ENCODE measurements at regions not wholly inside any gene's neighbourhood (a gene's known extent, or its start where the extent isn't known, plus 50 kb on each side); places are given as distances from the start of the nearest gene placed in this dataset.
"Not testable (repeated sequence)": the region's sequence is repeated elsewhere in the genome, so short reads cannot be mapped to it uniquely, and the experiment has no call there.

DNA sequence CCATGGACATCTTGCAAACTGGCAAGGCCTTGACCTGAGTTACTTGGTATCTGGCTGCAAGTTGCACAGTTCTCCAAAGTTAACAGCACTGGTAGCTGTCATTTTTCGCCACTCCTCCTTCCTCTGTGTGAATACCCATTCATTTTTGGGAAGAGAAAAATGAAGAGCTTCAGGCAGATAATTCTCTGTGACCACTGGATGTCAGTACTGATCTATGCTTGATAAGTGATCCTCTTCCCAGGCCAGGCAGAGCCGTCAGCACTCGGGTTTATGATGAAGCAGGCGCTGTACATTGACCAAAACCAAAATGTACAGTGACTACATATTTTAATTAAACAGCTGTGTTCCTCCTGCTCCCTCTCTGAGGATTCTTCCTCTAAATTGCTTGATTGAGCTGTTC is 55.9 kb upstream of the PDZD8 start:
- no peaks in the 10 kb centered on the region for H3K9me3 ChIP-seq (ENCODE audit: control insufficient read depth in 1 of 2, insufficient read depth in 1 of 2, low read length in 2 of 2)
- intact Hi-C loops (cut with DNase I, micrococcal nuclease): no loop called here

DNA sequence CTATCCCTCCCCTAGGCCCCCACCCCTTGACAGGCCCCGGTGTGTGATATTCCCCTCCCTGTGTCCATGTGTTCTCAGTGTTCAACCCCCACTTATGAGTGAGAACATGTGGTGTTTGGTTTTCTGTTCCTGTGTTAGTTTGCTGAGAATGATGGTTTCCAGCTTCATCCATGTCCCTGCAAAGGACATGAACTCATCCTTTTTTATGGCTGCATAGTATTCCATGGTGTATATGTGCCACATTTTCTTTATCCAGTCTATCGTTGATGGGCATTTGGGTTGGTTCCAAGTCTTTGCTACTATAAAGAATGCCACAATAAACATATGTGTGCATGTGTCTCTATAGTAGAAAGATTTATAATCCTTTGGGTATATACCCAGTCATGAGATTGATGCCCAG is 55.3 kb upstream of the PDZD8 start:
- CTCF ChIA-PET; ATAC-seq (ENCODE audit: poor library complexity); H3K4me3 Mint-ChIP-seq: not testable (repeated sequence)

More for the DNA sequence above, 55.9 kb upstream of the PDZD8 start:
- H3K36me3 Mint-ChIP-seq (ENCODE audit: low read depth): no peaks in the 10 kb centered on the region
- ATAC-seq (ENCODE audit: poor library complexity) (no peak), DNase-seq (no peak)
- H3K9me3 Mint-ChIP-seq: no peaks in the 10 kb centered on the region
- Histone ChIP-seq H3K4me3 (ENCODE audit: low read length) (no peak overlapping the region), H3K27ac (ENCODE audit: low read depth in 1 of 2, low read length in 2 of 2) (no peak overlapping the region), H3K27me3 (ENCODE audit: control insufficient read depth in 1 of 2, insufficient read depth in 2 of 2, low read length in 2 of 2) (no peaks in the 10 kb centered on the region), H3K4me1 (ENCODE audit: insufficient read depth, low read length) (no peaks in the 10 kb centered on the region), H3K36me3 (ENCODE audit: insufficient read depth, low read length) (no peaks in the 10 kb centered on the region)
- no peak overlapping the region for H3K4me3 Mint-ChIP-seq
- CTCF ChIA-PET: no interaction called here
- POLR2A ChIA-PET: no interaction called here
- H3K4me1 Mint-ChIP-seq (ENCODE audit: low read depth): no peaks in the 10 kb centered on the region
- TF ChIP-seq, protein P1, sequence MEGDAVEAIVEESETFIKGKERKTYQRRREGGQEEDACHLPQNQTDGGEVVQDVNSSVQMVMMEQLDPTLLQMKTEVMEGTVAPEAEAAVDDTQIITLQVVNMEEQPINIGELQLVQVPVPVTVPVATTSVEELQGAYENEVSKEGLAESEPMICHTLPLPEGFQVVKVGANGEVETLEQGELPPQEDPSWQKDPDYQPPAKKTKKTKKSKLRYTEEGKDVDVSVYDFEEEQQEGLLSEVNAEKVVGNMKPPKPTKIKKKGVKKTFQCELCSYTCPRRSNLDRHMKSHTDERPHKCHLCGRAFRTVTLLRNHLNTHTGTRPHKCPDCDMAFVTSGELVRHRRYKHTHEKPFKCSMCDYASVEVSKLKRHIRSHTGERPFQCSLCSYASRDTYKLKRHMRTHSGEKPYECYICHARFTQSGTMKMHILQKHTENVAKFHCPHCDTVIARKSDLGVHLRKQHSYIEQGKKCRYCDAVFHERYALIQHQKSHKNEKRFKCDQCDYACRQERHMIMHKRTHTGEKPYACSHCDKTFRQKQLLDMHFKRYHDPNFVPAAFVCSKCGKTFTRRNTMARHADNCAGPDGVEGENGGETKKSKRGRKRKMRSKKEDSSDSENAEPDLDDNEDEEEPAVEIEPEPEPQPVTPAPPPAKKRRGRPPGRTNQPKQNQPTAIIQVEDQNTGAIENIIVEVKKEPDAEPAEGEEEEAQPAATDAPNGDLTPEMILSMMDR (IDR thresholded peaks at IDR 0.05): no peak
- peaks cover 31% of the 10 kb centered on the region for H3K27me3 Mint-ChIP-seq
- no peak overlapping the region for H3K27ac Mint-ChIP-seq

DNA sequence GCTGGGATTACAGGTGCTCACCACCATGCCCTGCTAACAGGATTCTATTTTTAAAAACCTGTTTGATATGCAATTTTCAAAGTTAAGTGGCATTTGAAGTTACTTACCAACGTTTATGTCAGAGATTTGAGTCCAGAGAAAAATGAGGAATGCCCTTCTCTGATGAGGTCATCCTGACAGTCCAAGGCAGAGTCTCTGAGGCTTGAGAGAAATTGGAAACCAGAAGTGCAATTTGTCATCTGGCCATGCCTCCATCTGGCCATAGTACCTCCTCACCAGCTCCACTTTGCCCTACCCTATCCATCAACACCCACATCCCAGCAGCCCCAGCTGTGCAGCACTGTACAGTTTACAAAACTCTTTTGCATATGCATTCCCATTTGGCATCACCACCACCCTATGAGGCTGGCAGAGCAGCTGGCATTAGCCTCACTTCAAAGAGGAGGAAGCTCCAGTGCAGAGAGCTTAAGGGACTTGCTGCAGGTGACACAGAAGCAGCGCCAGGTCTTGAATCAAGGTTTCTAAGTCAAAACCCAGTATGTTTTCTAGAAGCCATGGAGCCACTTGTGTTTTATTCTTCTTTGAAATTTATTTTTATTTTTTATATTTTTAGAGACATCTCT is 54.5 kb upstream of the PDZD8 start:
- intact Hi-C loops (cut with DNase I, micrococcal nuclease): loop anchor here in 1 of 2 experiments (5.0 kb wide), 1 partner anchor 212 kb away; no protein-coding TSS in a partner anchor
- no peaks in the 10 kb centered on the region for H3K36me3 Mint-ChIP-seq (ENCODE audit: low read depth)
- peaks cover 23% of the 10 kb centered on the region for H3K27me3 Mint-ChIP-seq
- ChIA-PET POLR2A (no interaction called here), CTCF (no interaction called here)
- no peaks in the 10 kb centered on the region for H3K4me1 Mint-ChIP-seq (ENCODE audit: low read depth)
- no peaks in the 10 kb centered on the region for H3K36me3 ChIP-seq (ENCODE audit: insufficient read depth, low read length)
- no peak overlapping the region for H3K27ac Mint-ChIP-seq
- ATAC-seq (ENCODE audit: poor library complexity) (no peak), DNase-seq (no peak)
- no peak overlapping the region for H3K27ac ChIP-seq (ENCODE audit: low read depth in 1 of 2, low read length in 2 of 2)
- no peak overlapping the region for H3K4me3 Mint-ChIP-seq
- H3K9me3 ChIP-seq (ENCODE audit: control insufficient read depth in 1 of 2, insufficient read depth in 1 of 2, low read length in 2 of 2): no peaks in the 10 kb centered on the region
- H3K4me3 ChIP-seq (ENCODE audit: low read length): no peak overlapping the region
- TF ChIP-seq, protein P1 (IDR thresholded peaks at IDR 0.05): no peak
- H3K9me3 Mint-ChIP-seq: no peaks in the 10 kb centered on the region
- no peaks in the 10 kb centered on the region for H3K4me1 ChIP-seq (ENCODE audit: insufficient read depth, low read length)
- no peaks in the 10 kb centered on the region for H3K27me3 ChIP-seq (ENCODE audit: control insufficient read depth in 1 of 2, insufficient read depth in 2 of 2, low read length in 2 of 2)

More for the DNA sequence above, 55.3 kb upstream of the PDZD8 start:
- H3K27me3 Mint-ChIP-seq: peaks cover 31% of the 10 kb centered on the region
- H3K36me3 ChIP-seq (ENCODE audit: insufficient read depth, low read length); H3K9me3 ChIP-seq (ENCODE audit: control insufficient read depth in 1 of 2, insufficient read depth in 1 of 2, low read length in 2 of 2); H3K27ac ChIP-seq (ENCODE audit: low read depth in 1 of 2, low read length in 2 of 2); H3K27ac Mint-ChIP-seq; intact Hi-C loops (cut with DNase I, micrococcal nuclease); H3K27me3 ChIP-seq (ENCODE audit: control insufficient read depth in 1 of 2, insufficient read depth in 2 of 2, low read length in 2 of 2); H3K9me3 Mint-ChIP-seq; H3K4me1 ChIP-seq (ENCODE audit: insufficient read depth, low read length); POLR2A ChIA-PET; H3K4me3 ChIP-seq (ENCODE audit: low read length); H3K36me3 Mint-ChIP-seq (ENCODE audit: low read depth); H3K4me1 Mint-ChIP-seq (ENCODE audit: low read depth); DNase-seq: not testable (repeated sequence)

DNA sequence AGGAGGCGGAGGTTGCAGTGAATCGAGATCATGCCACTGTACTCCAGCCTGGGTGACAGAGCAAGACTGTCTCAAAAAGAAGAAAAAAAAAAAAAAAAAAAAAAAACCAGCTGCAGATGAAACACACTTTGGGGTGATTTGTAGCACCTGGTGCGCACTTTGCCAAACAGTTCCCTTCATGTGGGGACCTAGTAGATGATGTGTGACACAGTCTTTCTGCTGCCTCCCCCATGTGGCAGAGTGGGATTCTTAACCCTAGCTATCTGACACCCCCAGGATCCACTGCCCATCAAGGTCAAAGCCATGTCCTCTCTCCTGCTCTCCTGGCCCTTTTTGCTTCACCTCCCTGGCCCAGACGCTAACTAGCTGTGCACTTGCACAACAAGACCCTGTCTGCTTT is 52.1 kb upstream of the PDZD8 start:
- intact Hi-C loops (cut with DNase I, micrococcal nuclease): loop anchor here in 1 of 2 experiments (5.0 kb wide), 1 partner anchor 210 kb away; no protein-coding TSS in a partner anchor
- TF ChIP-seq, protein P1 (IDR thresholded peaks at IDR 0.05): no peak
- no peaks in the 10 kb centered on the region for H3K4me1 ChIP-seq (ENCODE audit: insufficient read depth, low read length)
- H3K27ac ChIP-seq (ENCODE audit: low read depth in 1 of 2, low read length in 2 of 2): no peak overlapping the region
- H3K4me1 Mint-ChIP-seq (ENCODE audit: low read depth): no peaks in the 10 kb centered on the region
- H3K27ac Mint-ChIP-seq: no peak overlapping the region
- H3K36me3 Mint-ChIP-seq (ENCODE audit: low read depth): no peaks in the 10 kb centered on the region
- no peaks in the 10 kb centered on the region for H3K36me3 ChIP-seq (ENCODE audit: insufficient read depth, low read length)
- no peaks in the 10 kb centered on the region for H3K9me3 Mint-ChIP-seq
- peaks cover 7% of the 10 kb centered on the region for H3K27me3 Mint-ChIP-seq
- H3K4me3 ChIP-seq (ENCODE audit: low read length): no peak overlapping the region
- DNase-seq: no peak
- POLR2A ChIA-PET: interaction anchor here (0.6 kb wide), 1 partner anchor 109 kb away, joined by 3 read pairs; no protein-coding TSS in a partner anchor
- CTCF ChIA-PET: interaction anchor here (1.2 to 1.4 kb wide), 2 partner anchors 16 to 211 kb away, joined by 4 read pairs; no protein-coding TSS in a partner anchor
- ATAC-seq (ENCODE audit: poor library complexity): no peak
- no peak overlapping the region for H3K4me3 Mint-ChIP-seq
- no peaks in the 10 kb centered on the region for H3K27me3 ChIP-seq (ENCODE audit: control insufficient read depth in 1 of 2, insufficient read depth in 2 of 2, low read length in 2 of 2)
- no peaks in the 10 kb centered on the region for H3K9me3 ChIP-seq (ENCODE audit: control insufficient read depth in 1 of 2, insufficient read depth in 1 of 2, low read length in 2 of 2)
